NCI-H2196 treated with DMSO at 0.1 percent for 48 hours (cell line): ENCODE measurements at regions not wholly inside any gene's neighbourhood (a gene's known extent, or its start where the extent isn't known, plus 50 kb on each side); places are given as distances from the start of the nearest gene placed in this dataset.

ENCODE experiments used
- DNase-seq: peaks from one replicate; lab custom pipeline; 2025; ENCODE audit not compliant: unreplicated experiment; lab: John Stamatoyannopoulos, UW

GRCh38 chrX:69085151-69085550 is 80.1 kb downstream of the PJA1 start:
- no peak for DNase-seq

DNA sequence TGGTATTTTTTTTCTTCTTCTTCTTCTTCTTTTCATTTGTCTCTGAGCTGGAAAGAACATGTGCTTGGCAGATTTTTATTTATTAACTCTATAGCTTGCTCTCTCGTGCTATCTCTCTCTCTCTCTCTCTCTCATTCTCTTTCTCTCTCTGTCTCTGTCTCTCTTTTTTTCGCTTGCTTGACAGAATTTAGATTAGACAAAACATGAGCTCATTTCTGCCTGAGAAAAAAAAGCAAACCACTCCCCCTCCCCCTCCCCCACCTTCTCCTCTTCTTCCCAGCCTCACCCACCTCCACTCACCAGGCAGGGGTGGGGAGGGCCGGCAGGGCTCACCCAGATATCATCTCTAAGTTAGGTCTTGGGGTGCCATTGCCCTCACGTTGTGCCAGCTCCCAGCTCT is 81.5 kb downstream of the PJA1 start:
- no peak for DNase-seq

GRCh38 chrX:69083361-69083760 is 81.9 kb downstream of the PJA1 start:
- DNase-seq, result no peak

- DNase-seq, result no peak
Observed at GRCh38 chrX:69082753-69083150, 82.5 kb downstream of the PJA1 start.

- no peak for DNase-seq
Observed at GRCh38 chrX:69082055-69082752, 83.0 kb downstream of the PJA1 start.

GRCh38 chrX:69080855-69081465 is 84.3 kb downstream of the PJA1 start:
- no peak for DNase-seq

DNA sequence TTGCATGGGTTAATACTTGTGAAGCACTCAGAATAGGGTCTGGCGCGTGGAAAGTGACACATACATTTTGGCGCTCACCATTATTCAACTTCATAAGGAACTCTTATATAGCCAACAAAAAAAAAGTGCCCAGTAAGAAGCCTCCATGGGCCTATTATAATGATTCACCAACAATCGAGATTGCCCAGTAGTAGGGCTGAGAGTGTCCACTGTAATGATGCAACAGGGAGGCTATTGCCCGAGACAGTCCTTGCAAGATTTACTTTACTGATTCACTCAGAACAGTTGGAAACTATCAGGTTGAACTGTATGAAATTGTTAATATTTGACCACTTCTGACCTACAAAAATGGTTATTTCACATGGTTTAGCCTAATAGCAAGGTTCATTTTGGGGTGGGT is 86.0 kb downstream of the PJA1 start:
- DNase-seq, result no peak

DNA sequence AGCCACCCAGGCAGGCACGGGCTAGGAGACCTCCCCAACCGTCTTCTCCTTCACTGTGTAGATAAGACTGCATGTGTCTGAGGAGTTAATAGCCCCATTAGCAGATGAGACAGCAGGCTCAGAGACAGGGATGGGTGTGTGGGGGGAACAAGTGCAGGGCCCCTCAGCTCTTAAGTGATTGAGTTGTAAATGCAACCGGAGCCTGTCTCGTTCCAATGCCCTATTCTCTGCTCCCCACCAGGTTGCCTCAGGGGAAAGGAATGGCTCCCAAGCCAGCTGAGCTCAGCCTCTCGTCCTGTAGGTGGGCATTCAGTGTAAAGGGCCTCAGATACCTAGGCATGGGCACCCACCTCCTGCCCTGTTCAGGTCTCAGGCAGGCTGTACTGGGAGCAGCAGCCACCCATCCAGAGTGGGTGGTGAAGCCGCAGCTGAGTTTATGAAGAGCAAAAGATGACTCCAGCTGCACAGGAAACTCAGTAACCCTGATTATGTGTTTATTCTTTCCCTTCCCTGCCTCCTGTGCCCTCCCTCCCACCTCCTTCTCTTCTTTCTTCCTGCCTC is 87.3 kb downstream of the PJA1 start:
- DNase-seq, result no peak

- no peak for DNase-seq
Observed at GRCh38 chrX:69076088-69076487, 89.2 kb downstream of the PJA1 start.

DNA sequence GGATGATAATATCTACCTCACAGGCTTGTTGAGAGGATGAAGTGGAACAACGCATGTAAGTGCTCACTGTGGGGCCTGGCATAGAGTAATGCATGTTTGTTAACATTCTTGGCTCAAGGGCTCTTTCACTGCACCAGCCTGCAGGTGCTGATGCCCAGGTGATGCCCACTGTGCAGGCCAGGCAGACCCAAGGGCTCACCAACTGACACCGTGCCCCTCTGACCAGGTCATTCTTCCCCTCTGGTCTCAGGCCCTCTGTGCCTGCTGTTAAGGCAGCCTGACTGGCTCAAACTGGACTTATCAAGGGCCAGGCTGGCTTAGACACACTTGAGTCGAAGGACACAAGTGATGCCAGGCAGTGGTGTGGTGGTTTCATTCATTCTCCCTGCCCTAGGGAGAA is 90.5 kb downstream of the PJA1 start:
- DNase-seq, result no peak

DNA sequence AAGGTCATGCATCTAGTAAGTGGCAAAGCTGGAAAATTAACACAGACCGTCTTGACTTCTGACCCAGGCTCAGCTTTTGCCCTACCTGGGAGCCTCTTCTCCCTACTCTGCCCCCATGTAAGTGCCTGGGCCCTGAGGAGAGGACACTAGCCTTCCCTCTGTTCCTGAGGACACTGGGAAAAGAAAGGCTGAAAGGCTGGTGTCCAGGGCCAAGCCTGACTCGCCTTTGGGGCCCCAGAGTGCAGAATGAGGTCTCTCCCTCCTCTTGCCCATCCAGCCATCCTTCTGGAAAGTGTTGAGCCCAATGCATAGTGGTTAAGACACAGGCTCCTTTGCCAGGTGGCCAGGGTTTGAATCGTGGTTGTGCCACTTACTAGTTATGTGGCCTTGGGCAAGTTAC is 91.5 kb downstream of the PJA1 start:
- DNase-seq, result no peak

- no peak for DNase-seq
Observed at GRCh38 chrX:69073241-69073640, 92.0 kb downstream of the PJA1 start.

- no peak for DNase-seq
Observed at GRCh38 chrX:69072486-69073006, 92.7 kb downstream of the PJA1 start.

GRCh38 chrX:69070949-69071650 is 94.2 kb downstream of the PJA1 start:
- no peak for DNase-seq

DNA sequence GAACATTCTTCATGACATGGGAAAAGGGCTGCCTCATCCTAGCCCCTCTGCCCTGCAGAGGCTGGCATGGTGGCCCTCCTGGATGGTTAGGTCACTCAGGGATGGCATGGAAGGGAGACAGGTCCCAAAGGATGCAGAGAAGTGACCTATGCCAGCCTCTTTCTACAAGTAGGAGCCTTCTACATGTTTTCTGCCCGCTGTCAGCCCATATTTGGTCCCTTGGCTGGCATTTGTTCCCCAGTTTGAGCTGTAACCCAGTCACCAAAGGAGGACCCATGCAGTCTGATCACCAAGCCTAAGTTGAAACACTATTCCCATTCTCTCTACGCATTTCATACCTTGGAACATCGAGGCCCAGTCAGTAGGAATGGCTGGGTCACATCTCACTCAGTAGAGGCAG is 95.4 kb downstream of the PJA1 start:
- DNase-seq, result no peak

GRCh38 chrX:69069086-69069445 is 96.2 kb downstream of the PJA1 start:
- no peak for DNase-seq

DNA sequence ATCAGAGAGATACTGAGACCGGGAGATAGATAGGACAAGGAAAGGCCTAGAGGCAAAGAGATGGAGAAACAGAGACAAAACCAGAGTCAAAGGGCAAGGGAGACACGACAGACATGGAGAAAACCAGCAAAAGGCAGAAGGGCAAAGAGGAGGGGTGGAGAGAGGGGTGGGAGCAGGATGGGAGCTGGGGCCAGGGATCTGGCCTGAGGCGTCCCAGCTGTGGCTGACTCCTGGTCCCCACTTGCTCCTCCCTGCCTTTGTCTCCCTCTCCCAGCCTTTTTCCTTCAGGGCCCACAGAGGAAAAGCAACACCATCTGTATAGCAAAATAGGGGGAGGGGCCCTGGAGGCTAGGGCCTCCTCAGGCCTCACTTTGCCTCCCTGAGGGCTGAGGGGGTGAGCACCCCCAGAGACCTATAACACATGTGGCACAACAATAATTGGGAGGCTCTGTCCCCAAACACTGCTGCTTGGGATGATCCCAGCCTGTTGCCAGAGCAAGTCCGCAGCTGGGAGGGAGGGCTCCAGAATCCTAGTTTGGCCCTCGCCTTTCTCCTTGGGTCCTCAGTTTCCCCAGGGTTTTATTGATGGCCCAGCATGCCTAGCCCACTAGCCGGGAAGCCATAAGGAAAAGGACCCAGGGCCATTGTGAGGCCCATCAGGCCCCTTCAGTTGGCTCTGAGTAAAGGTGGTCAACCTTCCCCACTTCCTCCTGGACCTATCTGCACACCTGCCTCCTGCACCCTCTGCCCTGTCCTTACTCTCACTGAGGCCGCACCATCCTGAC is 96.8 kb downstream of the PJA1 start:
- no peak for DNase-seq

DNA sequence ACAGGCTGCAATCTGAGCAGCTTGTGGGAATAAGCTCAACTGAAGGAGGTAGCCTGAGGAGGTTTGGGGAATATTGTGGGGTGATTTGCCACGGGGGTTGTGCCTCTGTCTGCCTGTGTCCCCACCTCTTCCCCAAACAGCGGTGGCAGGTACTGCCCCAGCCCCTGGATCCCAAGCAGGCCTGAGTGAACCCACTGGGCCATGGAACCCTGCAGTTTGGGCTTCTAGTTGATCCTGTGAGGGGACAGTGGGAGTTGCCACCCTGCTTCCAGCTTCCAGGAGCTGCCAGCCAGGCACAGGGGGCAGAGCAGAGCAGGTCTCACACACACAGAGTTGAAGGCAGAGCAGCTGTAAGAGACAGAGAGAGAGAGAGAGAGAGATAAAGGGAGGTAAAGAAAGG is 97.4 kb downstream of the PJA1 start:
- no peak for DNase-seq

GRCh38 chrX:69066966-69067525 is 98.2 kb downstream of the PJA1 start:
- no peak for DNase-seq

GRCh38 chrX:69066021-69066757 is 99.1 kb downstream of the PJA1 start:
- DNase-seq, result no peak
